T-helper 2 cell treated with Interferon-gamma antibody and Interleukin-4, amounts not matched to agents 5 μg/mL and 100 μg/mL, for 36 hours (primary cell): ENCODE measurements at regions not wholly inside any gene's neighbourhood (a gene's known extent, or its start where the extent isn't known, plus 50 kb on each side); places are given as distances from the start of the nearest gene placed in this dataset.
"Not testable (repeated sequence)": the region's sequence is repeated elsewhere in the genome, so short reads cannot be mapped to it uniquely, and the experiment has no call there.

Source experiments
- DNase-seq: peaks from one replicate; pipeline ENCODE4 v3.0.0; 2021; ENCODE audit warnings: low spot score
- H3K27ac Mint-ChIP-seq: one replicate; pipeline ENCODE4 v1.8.0; 2021; ENCODE audit warnings: mild to moderate bottlenecking, mixed read lengths
- H3K27me3 Mint-ChIP-seq: one replicate; pipeline ENCODE4 v1.8.0; 2021; ENCODE audit warnings: low read depth, mixed read lengths
- H3K36me3 Mint-ChIP-seq: one replicate; pipeline ENCODE4 v1.8.0; 2021; ENCODE audit warnings: low read depth, mixed read lengths
- H3K4me1 Mint-ChIP-seq: one replicate; pipeline ENCODE4 v1.8.0; 2021; ENCODE audit warnings: low read depth, mixed read lengths
- H3K4me3 Mint-ChIP-seq: one replicate; pipeline ENCODE4 v1.8.0; 2022; ENCODE audit warnings: mild to moderate bottlenecking, moderate library complexity, mixed read lengths
- H3K9me3 Mint-ChIP-seq: one replicate; pipeline ENCODE4 v1.8.0; 2021; ENCODE audit warnings: mixed read lengths

DNA sequence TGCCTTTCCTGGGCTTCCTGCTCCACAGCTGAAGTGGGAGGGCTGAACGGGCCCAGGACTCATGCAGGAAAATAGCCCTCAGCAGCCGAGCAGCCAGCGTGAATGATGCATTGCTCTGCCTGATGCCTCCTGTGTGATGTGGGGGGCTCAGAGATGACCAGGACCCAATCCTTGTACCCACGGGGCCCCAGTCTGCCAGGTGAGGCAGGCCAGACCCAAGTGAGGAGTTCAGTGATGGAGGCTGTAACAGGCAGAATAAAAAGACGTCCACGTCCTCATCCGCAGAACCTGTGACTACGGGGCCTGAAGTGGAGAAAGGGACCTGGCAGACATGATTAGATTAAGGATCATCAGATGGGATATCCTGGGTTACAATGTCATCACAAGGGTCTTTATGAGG is 194.9 kb upstream of the HDAC4 start:
- no peak overlapping the region for H3K27ac Mint-ChIP-seq
- peaks cover 14% of the 10 kb centered on the region for H3K9me3 Mint-ChIP-seq
- no peaks in the 10 kb centered on the region for H3K27me3 Mint-ChIP-seq
- H3K4me1 Mint-ChIP-seq = peaks cover 4% of the 10 kb centered on the region
- H3K4me3 Mint-ChIP-seq = no peak overlapping the region
- DNase-seq = no peak
- H3K36me3 Mint-ChIP-seq = no peaks in the 10 kb centered on the region

DNA sequence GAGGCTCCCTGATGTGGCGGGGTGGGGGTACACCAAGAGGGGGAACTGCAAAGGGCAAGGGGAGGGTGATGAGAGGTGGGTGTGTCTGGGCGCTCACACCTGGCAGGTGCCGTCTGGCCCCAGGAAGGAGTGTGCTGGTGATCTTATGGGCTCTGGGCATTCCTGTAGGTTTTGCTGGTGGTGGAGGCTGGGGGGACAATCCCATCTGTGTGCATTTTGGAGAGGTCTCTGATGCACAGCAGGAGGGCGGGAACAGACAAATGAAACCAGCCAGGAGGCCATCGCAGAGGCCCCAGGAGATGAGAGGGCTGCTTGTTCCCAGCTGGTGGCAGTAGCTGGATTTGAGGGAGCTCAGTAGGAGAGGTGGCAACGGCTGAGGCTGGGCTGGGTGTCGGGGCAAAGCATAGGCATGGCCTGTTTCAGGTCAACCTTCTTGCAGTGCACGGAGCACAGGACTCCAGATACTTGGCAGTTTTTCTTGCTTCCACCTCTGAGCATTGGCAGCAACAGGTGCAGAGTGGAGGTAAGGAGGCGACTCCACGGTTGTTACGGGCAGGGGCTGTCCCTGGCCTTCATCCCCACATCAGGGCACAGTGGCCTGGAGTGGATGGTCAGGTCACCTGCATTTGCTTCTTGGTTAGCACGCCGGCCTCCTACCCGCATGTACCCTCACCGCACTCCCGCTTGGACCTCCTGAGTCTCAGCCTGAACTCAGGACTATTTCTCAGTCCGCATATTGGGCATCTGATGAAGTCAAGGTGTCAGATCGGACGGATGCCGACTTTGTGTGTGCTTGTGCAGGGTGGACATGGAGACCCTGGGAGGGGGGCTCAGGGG is 194.2 kb upstream of the HDAC4 start:
- Mint-ChIP-seq H3K27me3 (no peaks in the 10 kb centered on the region), H3K9me3 (peaks cover 14% of the 10 kb centered on the region), H3K4me1 (peaks cover 4% of the 10 kb centered on the region), H3K27ac (no peak overlapping the region), H3K4me3 (no peak overlapping the region), H3K36me3 (no peaks in the 10 kb centered on the region)
- DNase-seq = no peak

DNA sequence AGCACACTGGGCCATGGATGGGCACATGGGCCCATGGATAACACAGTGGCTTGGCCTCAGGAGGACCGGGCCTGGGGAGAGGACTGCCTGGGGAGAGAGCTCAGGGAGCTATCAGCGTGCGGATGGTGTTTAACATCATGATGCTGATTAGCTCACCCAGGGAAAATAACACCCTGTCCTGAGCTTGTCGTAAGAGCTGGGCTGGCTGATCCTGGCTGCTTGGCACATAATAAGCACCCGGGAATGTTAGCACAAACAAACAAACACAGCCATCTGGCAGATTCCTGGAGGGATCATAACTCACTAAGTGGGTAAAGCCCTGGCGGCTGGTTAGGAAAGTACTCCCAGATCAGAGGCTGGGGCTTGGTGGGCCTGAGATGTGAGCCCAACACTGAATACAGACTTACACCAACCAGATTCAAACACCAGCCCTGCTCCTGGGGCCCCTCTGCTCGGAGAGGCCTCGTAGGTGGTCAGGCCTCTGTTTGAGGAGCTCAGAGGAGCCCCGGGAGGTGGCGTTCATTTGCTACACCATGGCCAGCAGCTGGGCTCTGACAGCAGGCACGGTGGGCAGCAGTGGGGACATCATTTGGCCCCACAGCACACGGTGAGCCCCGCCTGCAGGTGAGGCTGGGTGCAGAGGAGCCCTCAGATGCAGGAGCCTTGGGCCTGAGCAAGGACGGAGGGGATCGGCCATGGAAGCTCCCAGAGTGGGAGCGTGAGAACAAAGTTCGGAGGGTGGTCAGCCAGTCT is 193.4 kb upstream of the HDAC4 start:
- Mint-ChIP-seq H3K27me3 (no peaks in the 10 kb centered on the region), H3K36me3 (no peaks in the 10 kb centered on the region), H3K9me3 (peaks cover 14% of the 10 kb centered on the region), H3K4me1 (peaks cover 4% of the 10 kb centered on the region), H3K4me3 (no peak overlapping the region), H3K27ac (no peak overlapping the region)
- no peak for DNase-seq

- Mint-ChIP-seq H3K9me3 (peaks cover 14% of the 10 kb centered on the region), H3K4me1 (peaks cover 4% of the 10 kb centered on the region), H3K27ac (no peak overlapping the region), H3K4me3 (no peak overlapping the region), H3K36me3 (no peaks in the 10 kb centered on the region), H3K27me3 (no peaks in the 10 kb centered on the region)
- DNase-seq = no peak
Measured at GRCh38 chr2:239593455-239593854, 192.6 kb upstream of the HDAC4 start.

- H3K4me1 Mint-ChIP-seq, H3K27ac Mint-ChIP-seq, DNase-seq, H3K36me3 Mint-ChIP-seq, H3K4me3 Mint-ChIP-seq, H3K27me3 Mint-ChIP-seq: not testable (repeated sequence)
- H3K9me3 Mint-ChIP-seq = peaks cover 14% of the 10 kb centered on the region
Measured at GRCh38 chr2:239592629-239593290, 191.9 kb upstream of the HDAC4 start.

DNA sequence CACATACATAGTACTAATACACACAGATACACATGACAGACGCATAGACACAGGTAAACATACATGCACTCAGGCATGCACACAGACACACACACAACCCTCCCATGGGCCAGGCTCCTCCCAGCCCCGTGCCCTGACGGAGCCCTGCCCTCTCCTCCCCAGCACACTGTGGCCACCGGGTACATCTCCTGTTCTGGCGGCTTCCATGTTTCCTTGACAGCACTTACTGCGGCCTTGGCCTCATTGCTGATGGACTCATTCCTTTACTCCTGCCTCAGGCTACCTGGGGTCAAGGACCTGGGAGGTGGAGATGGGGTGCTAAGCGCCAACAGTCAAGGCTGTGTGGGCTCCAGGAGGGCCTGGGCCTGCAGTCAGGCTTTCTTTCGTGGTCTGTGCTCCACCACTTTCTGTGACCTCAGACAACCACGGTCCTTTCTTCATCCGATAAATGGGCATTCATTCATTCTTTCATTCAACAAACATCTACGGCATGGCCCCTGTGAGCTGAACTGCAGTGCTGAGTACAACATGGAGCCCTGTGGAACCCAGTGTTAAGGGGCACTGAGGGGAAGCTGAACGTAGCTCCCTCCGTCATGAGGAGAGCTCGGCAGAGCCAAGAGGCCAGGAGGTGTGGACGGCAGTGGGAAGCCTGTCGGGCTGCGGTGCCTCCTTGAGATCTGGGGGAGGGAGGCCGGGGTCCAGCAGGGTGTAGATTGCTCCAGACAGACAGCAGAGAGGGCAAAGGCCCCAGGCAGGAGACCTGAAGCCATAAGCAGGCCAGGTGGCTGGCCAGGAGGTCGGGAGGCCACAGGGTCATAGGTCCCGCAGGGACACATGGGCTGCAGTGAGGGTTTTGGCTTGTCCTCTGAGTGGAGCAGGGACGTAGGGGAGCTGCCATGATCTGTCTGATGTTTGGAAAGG is 190.4 kb upstream of the HDAC4 start:
- H3K27me3 Mint-ChIP-seq = no peaks in the 10 kb centered on the region
- no peak for DNase-seq

GRCh38 chr2:239590276-239590675 is 189.5 kb upstream of the HDAC4 start:
- Mint-ChIP-seq H3K4me3 (no peak overlapping the region), H3K9me3 (peaks cover 14% of the 10 kb centered on the region), H3K27ac (no peak overlapping the region), H3K27me3 (no peaks in the 10 kb centered on the region), H3K4me1 (no peaks in the 10 kb centered on the region), H3K36me3 (no peaks in the 10 kb centered on the region)
- DNase-seq = no peak

More for the DNA sequence above, 190.4 kb upstream of the HDAC4 start:
- H3K4me1 Mint-ChIP-seq = no peaks in the 10 kb centered on the region
- H3K27ac Mint-ChIP-seq = no peak overlapping the region
- no peak overlapping the region for H3K4me3 Mint-ChIP-seq
- peaks cover 14% of the 10 kb centered on the region for H3K9me3 Mint-ChIP-seq
- H3K36me3 Mint-ChIP-seq = no peaks in the 10 kb centered on the region

GRCh38 chr2:239589833-239590232 is 189.0 kb upstream of the HDAC4 start:
- Mint-ChIP-seq H3K27ac (no peak overlapping the region), H3K36me3 (no peaks in the 10 kb centered on the region), H3K4me3 (no peak overlapping the region), H3K9me3 (peaks cover 14% of the 10 kb centered on the region), H3K27me3 (no peaks in the 10 kb centered on the region), H3K4me1 (no peaks in the 10 kb centered on the region)
- no peak for DNase-seq

DNA sequence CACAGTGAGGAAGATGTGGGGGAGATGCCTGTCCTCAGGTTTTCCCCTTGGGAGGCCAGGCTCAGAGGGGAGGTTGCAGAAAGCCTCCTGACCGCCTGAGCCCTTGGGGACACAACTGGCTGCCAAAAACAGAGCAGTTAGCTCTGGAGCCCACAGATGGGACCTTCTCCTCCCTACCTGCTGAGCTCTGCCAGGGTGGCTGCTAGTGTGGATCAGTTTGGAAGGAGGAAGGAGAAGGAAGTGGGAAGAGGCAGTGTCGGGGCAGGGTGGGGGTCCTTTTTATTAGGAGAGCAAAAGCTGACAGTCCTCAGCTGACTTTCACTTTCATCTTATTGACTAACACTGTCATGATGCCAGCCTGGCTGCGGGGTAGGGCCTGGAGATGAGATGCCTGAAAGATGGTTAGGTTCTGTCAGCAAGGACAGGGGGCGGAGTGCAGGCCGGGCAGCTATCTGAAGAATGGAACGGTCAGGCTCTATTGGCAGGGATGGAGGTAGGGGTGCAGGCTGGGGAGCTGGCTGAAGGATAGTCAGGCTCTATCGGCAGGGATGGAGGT is 188.5 kb upstream of the HDAC4 start:
- Mint-ChIP-seq H3K36me3 (no peaks in the 10 kb centered on the region), H3K27me3 (no peaks in the 10 kb centered on the region)

GRCh38 chr2:239588451-239589269 is 187.8 kb upstream of the HDAC4 start:
- Mint-ChIP-seq H3K4me3 (no peak overlapping the region), H3K9me3 (peaks cover 14% of the 10 kb centered on the region), H3K4me1 (no peaks in the 10 kb centered on the region)

More for the DNA sequence above, 188.5 kb upstream of the HDAC4 start:
- Mint-ChIP-seq H3K27ac (no peak overlapping the region), H3K9me3 (peaks cover 14% of the 10 kb centered on the region), H3K4me3 (no peak overlapping the region), H3K4me1 (no peaks in the 10 kb centered on the region)
- DNase-seq = no peak

DNA sequence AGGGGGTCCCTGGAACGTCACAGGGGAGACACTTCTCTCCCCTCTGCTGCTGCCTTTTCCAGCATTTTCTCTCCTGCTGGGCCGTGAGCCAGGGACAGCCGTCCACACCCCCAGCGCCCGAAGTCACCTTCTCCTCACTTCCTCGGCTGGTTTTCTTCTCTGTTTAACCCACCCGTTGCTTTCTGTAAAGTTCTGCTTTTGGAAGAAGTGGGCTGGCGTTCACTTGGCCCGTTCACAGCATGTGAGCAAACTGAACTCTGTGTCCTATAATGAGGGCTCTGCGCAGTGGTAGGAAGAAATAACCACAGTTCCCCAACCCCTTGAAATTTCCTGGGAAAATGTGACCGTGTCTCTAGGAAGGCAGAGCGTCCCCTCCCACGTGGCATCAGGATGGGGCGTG is 187.0 kb upstream of the HDAC4 start:
- Mint-ChIP-seq H3K36me3 (no peaks in the 10 kb centered on the region), H3K27me3 (no peaks in the 10 kb centered on the region), H3K9me3 (peaks cover 14% of the 10 kb centered on the region), H3K27ac (no peak overlapping the region), H3K4me3 (no peak overlapping the region), H3K4me1 (no peaks in the 10 kb centered on the region)
- DNase-seq = no peak

More at GRCh38 chr2:239588451-239589269, 187.8 kb upstream of the HDAC4 start:
- no peak overlapping the region for H3K27ac Mint-ChIP-seq
- no peak for DNase-seq
- H3K36me3 Mint-ChIP-seq = no peaks in the 10 kb centered on the region
- no peaks in the 10 kb centered on the region for H3K27me3 Mint-ChIP-seq

DNA sequence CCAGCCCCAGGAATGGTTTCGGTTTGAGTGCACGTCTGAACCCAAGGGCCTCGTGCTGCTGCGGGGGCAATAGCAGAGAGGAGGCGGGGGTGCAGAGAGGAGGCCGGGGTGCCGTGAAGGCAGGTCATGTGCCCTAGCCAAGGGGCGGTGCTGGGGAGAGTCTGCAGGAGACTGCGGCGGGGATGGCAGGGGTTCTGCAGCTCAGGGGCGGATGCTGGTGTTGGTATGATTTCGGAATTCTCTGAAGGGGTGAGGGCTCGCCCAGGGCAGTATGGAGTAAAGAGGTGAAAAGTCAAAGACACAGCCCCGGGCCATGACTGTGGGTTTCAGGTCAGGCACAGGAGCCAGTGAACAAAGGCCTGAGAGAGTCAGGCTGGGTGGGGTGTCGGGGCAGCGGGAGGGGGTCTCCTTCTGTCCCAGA is 186.5 kb upstream of the HDAC4 start:
- no peak for DNase-seq
- H3K4me1 Mint-ChIP-seq = no peaks in the 10 kb centered on the region
- no peaks in the 10 kb centered on the region for H3K27me3 Mint-ChIP-seq
- no peak overlapping the region for H3K4me3 Mint-ChIP-seq
- H3K36me3 Mint-ChIP-seq = no peaks in the 10 kb centered on the region
- H3K27ac Mint-ChIP-seq = no peak overlapping the region
- peaks cover 11% of the 10 kb centered on the region for H3K9me3 Mint-ChIP-seq
